ENCODE measurements at regions not wholly inside any gene's neighbourhood (a gene's known extent, or its start where the extent isn't known, plus 50 kb on each side); places are given as distances from the start of the nearest gene placed in this dataset.

- DNase-seq (ENCODE audit: low read depth in 1 of 2, low spot score in 1 of 2), result no peak
Observed at GRCh38 chr4:180805101-180805500, 1438.1 kb upstream of the TENM3 start.

GRCh38 chr4:180808862-180809261, 1434.3 kb upstream of the TENM3 start:
- DNase-seq (ENCODE audit: low read depth in 1 of 2, low spot score in 1 of 2), result no peak

GRCh38 chr4:180809439-180809838, 1433.8 kb upstream of the TENM3 start:
- no peak for DNase-seq (ENCODE audit: low read depth in 1 of 2, low spot score in 1 of 2)

GRCh38 chr4:180810581-180810980, 1432.6 kb upstream of the TENM3 start:
- DNase-seq (ENCODE audit: low read depth in 1 of 2, low spot score in 1 of 2), result no peak

- DNase-seq (ENCODE audit: low read depth in 1 of 2, low spot score in 1 of 2), result no peak
Observed at GRCh38 chr4:180811556-180811955, 1431.6 kb upstream of the TENM3 start.

- DNase-seq (ENCODE audit: low read depth in 1 of 2, low spot score in 1 of 2), result no peak
Observed at GRCh38 chr4:180812783-180813182, 1430.4 kb upstream of the TENM3 start.

GRCh38 chr4:180814875-180815417, 1428.3 kb upstream of the TENM3 start:
- DNase-seq (ENCODE audit: low read depth in 1 of 2, low spot score in 1 of 2), result no peak

GRCh38 chr4:180817529-180817928, 1425.7 kb upstream of the TENM3 start:
- no peak for DNase-seq (ENCODE audit: low read depth in 1 of 2, low spot score in 1 of 2)

GRCh38 chr4:180823108-180823507, 1420.1 kb upstream of the TENM3 start:
- DNase-seq (ENCODE audit: low read depth in 1 of 2, low spot score in 1 of 2), result no peak

GRCh38 chr4:180827232-180828009, 1415.8 kb upstream of the TENM3 start:
- DNase-seq (ENCODE audit: low read depth in 1 of 2, low spot score in 1 of 2), result no peak

- no peak for DNase-seq (ENCODE audit: low read depth in 1 of 2, low spot score in 1 of 2)
Observed at GRCh38 chr4:180828455-180829018, 1414.7 kb upstream of the TENM3 start.

GRCh38 chr4:180832073-180832472, 1411.1 kb upstream of the TENM3 start:
- no peak for DNase-seq (ENCODE audit: low read depth in 1 of 2, low spot score in 1 of 2)

GRCh38 chr4:180840142-180840541, 1403.1 kb upstream of the TENM3 start:
- no peak for DNase-seq (ENCODE audit: low read depth in 1 of 2, low spot score in 1 of 2)

GRCh38 chr4:180850318-180850940, 1392.8 kb upstream of the TENM3 start:
- DNase-seq (ENCODE audit: low read depth in 1 of 2, low spot score in 1 of 2), result no peak

- DNase-seq (ENCODE audit: low read depth in 1 of 2, low spot score in 1 of 2), result no peak
Observed at GRCh38 chr4:180852738-180853137, 1390.5 kb upstream of the TENM3 start.

GRCh38 chr4:180855184-180855583, 1388.0 kb upstream of the TENM3 start:
- no peak for DNase-seq (ENCODE audit: low read depth in 1 of 2, low spot score in 1 of 2)

GRCh38 chr4:180860089-180860720, 1383.0 kb upstream of the TENM3 start:
- no peak for DNase-seq (ENCODE audit: low read depth in 1 of 2, low spot score in 1 of 2)

GRCh38 chr4:180861651-180862050, 1381.6 kb upstream of the TENM3 start:
- no peak for DNase-seq (ENCODE audit: low read depth in 1 of 2, low spot score in 1 of 2)

GRCh38 chr4:180866933-180867643, 1376.1 kb upstream of the TENM3 start:
- no peak for DNase-seq (ENCODE audit: low read depth in 1 of 2, low spot score in 1 of 2)

GRCh38 chr4:180870623-180871022, 1372.6 kb upstream of the TENM3 start:
- DNase-seq (ENCODE audit: low read depth in 1 of 2, low spot score in 1 of 2), result no peak

- no peak for DNase-seq (ENCODE audit: low read depth in 1 of 2, low spot score in 1 of 2)
Observed at GRCh38 chr4:180898305-180898704, 1344.9 kb upstream of the TENM3 start.
